ENCODE measurements at regions not wholly inside any gene's neighbourhood (a gene's known extent, or its start where the extent isn't known, plus 50 kb on each side); places are given as distances from the start of the nearest gene placed in this dataset.

- TF ChIP-seq CTCF (IDR thresholded peaks at IDR 0.05; ENCODE audit: low read depth, low read length) = no peak
- no peak overlapping the region for H3K4me3 ChIP-seq (ENCODE audit: low read depth, low read length)
Observed at GRCh38 chr2:22329211-22330154, 1055.5 kb upstream of the KLHL29 start.

GRCh38 chr2:22336414-22336813, 1048.6 kb upstream of the KLHL29 start:
- H3K4me3 ChIP-seq (ENCODE audit: low read depth, low read length) = no peak overlapping the region
- TF ChIP-seq CTCF (IDR thresholded peaks at IDR 0.05; ENCODE audit: low read depth, low read length) = no peak

GRCh38 chr2:22340716-22341115, 1044.3 kb upstream of the KLHL29 start:
- TF ChIP-seq CTCF (IDR thresholded peaks at IDR 0.05; ENCODE audit: low read depth, low read length) = no peak
- no peak overlapping the region for H3K4me3 ChIP-seq (ENCODE audit: low read depth, low read length)

GRCh38 chr2:22347306-22347705, 1037.7 kb upstream of the KLHL29 start:
- no peak overlapping the region for H3K4me3 ChIP-seq (ENCODE audit: low read depth, low read length)

GRCh38 chr2:22350621-22351020, 1034.4 kb upstream of the KLHL29 start:
- no peak for TF ChIP-seq CTCF (IDR thresholded peaks at IDR 0.05; ENCODE audit: low read depth, low read length)
- H3K4me3 ChIP-seq (ENCODE audit: low read depth, low read length) = no peak overlapping the region

More at GRCh38 chr2:22347306-22347705, 1037.7 kb upstream of the KLHL29 start:
- TF ChIP-seq CTCF (IDR thresholded peaks at IDR 0.05; ENCODE audit: low read depth, low read length) = no peak

GRCh38 chr2:22355816-22356433, 1029.1 kb upstream of the KLHL29 start:
- TF ChIP-seq CTCF (IDR thresholded peaks at IDR 0.05; ENCODE audit: low read depth, low read length) = peak; percentile 44
- no peak overlapping the region for H3K4me3 ChIP-seq (ENCODE audit: low read depth, low read length)
